ENCODE measurements at regions not wholly inside any gene's neighbourhood (a gene's known extent, or its start where the extent isn't known, plus 50 kb on each side); places are given as distances from the start of the nearest gene placed in this dataset.
"Not testable (repeated sequence)": the region's sequence is repeated elsewhere in the genome, so short reads cannot be mapped to it uniquely, and the experiment has no call there.

DNA sequence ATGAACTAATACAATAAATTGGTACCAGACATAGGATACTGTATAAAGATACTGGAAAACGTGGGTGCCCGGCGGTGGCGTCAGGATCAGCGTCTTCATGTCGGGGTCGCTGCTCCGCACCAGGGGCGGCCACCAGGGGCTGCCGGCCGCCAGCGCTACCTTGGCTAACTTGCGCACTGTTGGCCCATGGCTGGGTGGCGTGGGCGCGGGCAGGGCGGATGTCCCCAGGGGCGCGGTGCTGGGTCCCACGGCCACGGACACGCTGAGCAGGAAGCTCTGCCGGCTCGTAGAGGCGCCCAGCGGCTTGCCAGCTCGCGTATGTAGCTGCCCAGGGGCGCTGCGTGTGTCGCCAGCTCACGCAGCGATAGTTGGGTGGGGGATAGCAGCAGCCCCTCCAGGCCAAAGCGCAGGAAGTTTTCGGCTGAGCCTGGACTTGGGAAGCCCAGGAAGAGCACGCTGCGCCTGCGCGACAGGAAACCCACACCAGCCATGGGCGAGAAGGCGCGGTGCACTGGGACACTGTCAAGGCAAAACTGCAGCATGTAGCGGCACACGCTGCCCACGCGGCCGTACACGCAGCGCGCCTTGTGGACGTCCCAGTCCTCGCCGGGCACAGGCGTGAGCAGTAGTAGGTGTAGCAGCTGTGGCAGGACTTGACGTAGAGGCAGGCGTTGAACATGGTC, 299.9 kb downstream of the CCDC74A start:
- no peak for DNase-seq (ENCODE audit: low read depth)

DNA sequence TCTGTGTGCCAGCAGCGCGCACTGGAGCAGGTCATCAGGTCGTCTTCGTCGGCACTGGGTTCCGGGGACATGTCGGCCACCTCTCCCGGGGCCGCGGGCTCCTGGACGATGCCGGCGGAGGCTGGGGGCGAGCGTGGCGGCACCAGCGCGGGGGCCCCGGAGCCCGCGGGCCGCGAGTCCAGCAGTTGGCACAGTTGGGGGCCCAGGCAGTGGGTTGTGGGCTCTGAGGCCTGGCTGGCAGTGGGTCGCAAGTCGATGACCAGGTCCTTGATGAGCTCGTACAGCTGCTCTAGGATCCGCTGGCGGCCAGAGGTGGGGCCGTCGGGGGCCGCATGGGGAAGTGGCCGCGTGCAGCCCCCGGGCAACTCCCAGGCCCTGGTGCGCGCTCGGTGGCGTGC, 300.5 kb downstream of the CCDC74A start:
- DNase-seq (ENCODE audit: low read depth) = no peak

DNA sequence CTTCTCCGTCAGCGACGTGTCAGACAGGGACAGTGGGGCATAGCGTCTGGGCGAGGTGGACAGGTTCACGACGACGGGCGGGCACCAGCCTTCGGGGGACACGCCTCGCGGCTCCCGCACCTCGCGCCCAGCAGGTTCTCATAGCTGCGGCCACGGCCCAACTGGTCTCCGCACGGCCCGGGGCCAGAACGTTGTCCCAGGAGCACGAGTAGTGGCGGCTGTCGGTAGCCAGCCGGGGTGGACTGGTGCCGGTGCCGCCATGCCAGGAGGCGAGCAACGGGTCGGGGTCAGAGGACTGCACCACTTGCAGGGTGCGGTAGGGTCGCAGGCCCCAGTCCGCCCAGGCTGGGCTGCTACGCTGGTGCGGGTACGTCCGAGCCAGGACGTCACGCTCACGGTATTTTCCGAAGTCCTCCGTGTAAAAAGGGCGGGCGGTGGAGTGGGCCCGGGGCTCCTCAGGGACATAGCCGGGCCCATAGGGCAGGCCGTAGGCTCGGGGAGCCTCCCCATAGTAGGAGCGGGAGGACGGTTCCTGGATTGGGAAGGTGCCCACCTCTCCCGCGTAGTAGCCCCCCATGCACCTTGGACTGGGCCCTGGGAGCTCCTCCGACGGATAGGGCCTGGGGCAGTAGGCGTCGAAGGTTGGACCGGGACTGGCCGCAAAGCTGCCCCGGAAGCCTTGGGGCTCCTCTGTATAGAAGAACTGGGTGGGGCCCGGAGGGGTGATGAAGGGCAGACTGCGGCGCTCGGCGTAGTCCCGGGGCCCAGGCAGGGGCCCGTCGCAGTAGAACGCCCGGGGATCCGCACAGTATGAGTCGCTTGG, 301.2 kb downstream of the CCDC74A start:
- not testable (repeated sequence) for DNase-seq (ENCODE audit: low read depth)

DNA sequence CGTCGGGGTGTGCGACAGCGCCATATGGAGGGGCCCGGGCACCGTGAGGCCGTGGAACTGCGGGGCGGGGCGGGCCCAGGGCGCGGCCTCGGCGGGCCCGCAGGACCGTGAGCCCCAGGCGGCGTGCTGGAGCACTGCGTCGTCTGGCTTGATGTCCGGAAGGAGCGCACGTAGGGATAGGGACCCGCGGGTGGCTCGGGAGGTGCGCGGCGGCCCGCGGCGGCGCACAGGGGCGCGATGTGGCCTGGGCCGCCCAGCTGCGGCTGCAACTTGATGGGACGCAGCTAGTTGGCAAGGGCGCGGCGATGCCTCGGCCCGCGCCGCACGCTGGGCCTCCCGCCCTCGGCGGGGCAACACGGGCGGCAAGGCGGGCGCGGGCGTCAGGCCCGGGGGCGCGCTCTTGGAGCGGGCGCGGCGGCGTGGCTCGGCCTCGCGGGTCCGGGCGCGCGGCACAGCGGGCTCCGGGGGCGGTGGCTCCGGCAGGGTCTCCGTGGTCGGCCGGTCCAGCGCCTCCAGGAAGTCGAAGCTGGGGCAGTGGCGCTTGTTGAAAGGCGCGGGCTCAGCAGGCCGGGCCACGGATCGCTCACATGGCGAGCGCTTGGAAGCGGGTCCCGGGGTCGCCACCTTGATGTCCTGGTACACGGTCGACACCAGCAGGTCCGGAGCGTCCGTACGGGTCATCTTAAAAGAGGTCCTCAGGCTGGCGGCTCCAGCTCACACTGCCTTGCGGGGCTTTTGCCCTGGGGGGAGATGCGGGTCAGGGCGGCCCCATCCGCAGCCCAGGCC, 302.0 kb downstream of the CCDC74A start:
- not testable (repeated sequence) for DNase-seq (ENCODE audit: low read depth)

DNA sequence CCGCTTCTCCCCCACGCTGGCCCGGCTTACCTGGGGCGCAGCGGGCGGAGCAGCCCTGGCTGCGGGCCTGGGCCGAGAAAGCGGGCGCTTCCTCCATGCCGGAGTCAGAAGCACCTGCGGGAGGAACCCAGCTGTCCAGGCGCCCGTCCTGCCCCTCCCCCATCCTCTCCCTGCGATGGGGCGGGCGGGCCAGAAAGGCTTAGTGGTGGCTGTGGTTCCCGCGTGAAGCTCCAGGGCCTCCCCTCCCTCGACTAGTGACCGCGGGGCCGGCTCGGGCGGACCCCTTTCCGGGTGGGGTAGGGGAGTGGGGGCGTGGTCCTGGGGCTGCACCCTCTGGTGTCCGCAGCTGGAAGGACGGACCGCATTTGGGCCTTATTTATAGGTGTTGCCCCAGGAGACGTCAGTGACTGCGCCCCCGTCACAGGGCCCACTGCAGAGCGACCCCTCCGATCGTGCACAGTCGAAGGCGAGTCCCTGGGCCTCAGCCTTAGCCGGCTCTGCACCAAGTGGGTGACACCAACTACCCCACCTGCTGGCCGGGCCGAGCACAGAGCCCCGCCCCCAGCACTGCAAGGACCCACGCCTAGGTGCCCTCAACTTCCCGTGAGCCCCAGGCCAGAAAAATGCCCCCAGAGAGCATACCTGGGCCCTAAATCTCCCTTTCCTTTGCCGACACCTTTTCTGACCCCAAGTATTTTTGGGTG, 302.7 kb downstream of the CCDC74A start:
- DNase-seq (ENCODE audit: low read depth) = not testable (repeated sequence)

DNA sequence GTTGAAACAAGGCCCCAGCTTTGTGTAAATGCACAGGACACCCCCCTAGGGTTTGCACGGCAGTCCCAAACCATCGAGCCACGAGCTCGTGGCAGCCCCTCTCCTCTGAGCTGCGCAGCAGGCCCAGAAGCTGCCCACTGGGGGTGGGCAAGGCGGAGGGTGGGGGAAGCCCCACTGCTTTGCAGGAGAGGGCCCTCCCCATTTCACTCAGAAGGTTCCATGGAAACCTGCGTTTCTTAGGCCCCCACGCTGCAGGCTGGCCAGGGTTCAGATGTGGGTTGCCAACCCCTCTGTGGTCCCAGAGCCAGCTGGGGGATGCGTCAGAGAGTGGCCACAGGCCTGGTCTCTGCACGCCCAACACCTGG, 303.2 kb downstream of the CCDC74A start:
- DNase-seq (ENCODE audit: low read depth) = not testable (repeated sequence)

DNA sequence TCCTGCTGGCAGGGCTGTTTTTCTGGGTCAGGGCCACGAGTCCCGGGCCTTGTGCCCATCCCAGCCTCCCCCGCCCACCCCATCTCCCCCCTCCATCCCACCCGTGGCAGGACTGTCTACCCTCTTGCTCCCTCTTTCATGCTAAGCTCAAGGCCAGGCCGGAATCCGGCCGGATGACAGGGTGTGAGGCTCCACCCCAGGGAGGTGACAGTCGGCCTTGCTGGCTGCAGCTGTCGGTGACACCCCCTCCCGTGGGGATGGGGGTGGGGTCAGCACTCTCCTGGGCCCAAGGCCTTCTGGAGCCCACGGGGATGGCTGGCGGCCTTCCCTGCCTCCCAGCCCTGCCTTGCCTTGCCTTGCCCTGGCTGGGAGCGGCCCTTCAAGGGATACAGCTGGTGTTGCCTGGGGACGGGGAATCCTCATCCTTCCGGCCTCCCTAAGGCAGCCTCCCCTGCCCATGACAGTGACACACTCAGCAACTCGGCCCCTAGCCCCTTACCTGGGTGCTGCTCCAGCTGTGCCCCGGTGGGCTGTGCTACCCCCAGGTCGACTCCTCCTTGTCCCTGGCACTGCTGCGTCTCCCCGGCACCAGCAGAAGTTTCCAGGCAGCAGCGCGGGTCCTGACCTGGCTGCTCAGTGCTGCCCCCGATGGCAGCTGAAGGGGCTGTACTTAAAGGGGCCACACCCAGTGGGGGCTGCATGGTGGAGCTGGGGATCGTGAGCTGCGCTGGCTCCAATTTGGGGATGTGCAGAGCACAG, 303.9 kb downstream of the CCDC74A start:
- not testable (repeated sequence) for DNase-seq (ENCODE audit: low read depth)

DNA sequence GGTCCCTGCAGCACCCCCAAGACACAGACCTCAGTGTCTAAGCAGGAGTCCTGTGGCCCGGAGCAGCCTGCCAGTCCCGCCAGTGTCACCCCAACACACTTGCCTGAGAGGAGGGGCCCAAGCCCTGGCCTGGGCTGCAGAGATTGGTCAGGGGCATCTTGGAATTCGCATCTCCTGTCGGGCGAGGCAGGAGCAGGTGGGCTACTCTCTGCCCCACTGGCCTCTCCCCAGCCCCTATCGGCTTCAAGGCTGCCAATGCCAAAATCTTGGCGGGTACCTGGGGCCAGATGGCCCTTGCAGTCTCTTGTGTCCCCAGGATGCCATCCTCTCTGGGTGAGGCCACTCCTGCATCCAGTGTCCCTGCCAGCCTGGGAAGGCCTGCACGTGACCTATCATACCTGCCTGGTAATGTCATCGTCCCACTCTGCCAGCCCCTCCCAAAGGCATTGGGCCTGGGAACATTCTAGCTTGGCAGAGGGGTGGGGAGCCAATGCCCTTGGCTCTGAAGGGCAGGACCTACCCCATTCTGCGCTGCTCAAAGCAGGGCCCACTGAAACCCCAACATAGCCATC, 304.6 kb downstream of the CCDC74A start:
- not testable (repeated sequence) for DNase-seq (ENCODE audit: low read depth)

DNA sequence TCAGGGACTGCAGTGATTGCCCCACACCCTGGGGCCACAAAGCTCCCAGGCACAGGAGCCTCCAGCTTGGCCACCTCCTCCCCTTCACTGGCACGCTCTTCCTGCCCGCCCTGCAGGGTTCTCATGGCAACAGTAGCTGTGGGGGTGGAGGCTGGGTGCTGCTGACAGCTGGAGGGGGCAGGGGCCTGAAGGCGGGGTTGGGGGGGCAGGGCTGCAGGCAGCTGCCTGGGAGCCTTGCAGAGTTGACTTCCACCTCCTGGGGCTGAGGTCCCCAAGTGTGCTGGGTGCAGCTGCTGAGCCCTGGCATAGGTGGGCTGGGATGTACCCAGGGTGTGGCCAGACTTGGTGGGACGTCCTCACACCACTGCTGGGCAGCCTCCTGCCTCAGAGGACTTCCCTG, 305.2 kb downstream of the CCDC74A start:
- not testable (repeated sequence) for DNase-seq (ENCODE audit: low read depth)

DNA sequence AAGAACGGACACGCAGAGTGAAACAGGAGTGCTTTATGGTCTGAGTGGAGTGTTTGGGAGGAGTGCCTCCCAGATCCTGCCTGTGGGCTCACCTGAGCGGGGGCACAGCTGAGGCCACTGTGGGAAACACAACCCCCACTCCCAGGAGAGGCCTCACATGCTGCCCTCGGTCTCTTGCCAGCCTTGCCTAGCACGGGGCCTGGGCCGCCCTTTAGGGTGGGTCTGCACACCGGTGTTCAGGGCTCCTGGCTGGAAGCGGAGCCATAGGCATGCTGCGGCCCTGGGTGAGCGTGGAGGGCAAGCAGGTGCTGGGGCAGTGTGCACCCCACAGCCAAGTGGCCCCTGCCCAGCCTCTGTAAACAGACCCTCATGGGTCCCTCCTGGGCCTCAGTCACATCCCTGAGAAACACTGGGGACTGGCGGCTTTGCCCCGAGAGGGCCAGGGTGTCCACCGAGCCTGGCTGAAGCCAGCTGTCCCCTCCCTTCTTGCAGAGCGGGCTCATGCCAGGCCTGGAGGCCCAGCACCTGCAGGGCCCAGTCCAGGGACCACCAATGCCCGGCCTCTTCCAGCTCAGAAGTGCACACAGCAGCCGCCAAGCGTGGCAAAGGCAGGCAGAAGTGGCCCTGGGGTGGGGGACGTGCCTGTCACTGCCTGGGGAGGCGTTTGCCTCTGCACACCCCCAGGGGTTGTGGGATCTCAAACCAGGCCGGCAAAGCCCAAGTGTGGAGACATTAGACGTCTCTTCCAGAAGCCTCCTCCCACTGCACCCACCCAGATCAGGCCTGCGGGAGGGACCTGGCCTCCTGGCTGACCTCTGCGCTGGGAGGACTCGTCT, 305.9 kb downstream of the CCDC74A start:
- not testable (repeated sequence) for DNase-seq (ENCODE audit: low read depth)

DNA sequence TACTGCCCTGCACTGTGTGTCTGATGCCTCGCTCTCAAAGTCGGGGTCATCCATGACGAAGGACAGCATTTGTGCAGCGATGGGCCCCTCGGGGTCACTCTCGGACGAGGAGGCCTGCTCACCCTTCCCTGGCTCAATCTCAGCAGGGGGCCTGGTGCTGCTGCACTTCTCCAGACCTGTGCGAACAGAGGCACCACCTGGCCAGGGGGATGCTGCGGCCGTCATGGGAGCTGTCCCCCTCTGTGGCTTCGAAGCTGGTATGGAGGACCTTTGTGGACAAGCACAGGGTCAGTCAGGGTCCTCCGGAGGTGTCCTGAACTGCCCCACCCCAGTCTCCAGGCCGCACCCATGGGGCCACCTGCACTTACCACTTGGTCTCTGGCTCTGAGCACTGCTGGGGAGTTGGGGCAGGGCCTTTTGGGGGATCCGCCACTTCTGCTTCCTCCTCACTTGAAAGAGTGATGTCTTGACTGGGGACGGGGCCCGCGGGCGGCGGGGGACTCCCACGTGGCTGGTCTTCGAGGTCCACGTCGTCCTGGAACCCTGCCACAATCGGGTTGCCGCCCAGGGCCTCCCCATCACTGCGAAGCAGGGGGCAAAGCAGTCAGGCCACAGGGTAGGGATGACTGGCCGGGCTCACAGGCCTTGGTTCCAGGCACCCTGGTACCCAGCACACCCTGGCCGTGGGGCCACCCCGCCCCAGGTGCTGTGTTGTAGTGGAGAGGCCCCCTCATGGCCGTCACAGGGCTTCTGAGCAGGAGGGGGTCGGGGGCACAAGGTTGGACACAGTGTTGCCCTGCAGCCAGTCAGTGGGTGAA, 306.7 kb downstream of the CCDC74A start:
- DNase-seq (ENCODE audit: low read depth) = not testable (repeated sequence)

DNA sequence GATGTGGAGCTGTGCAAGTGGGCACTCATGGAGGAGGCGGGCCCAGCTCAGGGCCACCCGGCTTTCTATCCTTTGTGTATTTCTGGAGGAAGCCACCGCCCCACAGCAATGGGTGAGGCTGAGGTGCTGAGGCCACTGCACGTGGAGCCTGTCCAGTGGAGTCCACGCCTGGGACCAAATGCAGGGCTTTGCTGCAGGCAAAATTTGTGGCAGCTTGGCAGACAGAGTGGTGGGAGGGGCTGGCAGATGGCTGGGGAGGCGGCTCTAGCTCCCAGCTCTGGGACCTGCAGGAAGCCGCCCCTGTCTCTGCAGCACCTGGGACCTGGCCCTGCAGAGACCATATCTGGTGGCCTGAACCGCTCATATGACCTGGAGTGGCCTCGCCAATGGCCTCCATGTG, 307.3 kb downstream of the CCDC74A start:
- DNase-seq (ENCODE audit: low read depth) = not testable (repeated sequence)

DNA sequence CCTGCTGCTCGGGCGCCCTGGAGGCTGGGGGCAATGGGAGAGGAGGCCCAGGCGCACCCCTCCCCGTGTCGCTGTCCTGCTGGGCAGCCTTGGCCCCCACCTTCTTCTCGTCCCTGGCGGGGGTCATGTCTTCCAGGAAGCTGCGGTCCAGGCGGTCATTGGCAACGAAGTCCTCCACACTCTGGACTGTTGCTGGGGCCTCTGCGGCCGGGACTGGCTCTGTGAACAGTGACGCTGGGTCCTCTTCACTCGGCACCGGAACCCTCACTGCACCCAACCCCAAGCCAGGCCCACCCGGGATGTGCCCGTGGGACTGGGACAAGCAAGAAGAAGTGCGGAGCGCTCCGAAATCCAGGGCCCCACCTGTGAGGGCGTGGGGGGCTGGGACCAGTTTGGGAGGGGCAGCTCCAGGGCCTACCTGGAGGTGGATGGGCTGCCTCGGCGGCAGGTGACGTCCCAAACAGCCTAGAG, 308.0 kb downstream of the CCDC74A start:
- DNase-seq (ENCODE audit: low read depth) = no peak

DNA sequence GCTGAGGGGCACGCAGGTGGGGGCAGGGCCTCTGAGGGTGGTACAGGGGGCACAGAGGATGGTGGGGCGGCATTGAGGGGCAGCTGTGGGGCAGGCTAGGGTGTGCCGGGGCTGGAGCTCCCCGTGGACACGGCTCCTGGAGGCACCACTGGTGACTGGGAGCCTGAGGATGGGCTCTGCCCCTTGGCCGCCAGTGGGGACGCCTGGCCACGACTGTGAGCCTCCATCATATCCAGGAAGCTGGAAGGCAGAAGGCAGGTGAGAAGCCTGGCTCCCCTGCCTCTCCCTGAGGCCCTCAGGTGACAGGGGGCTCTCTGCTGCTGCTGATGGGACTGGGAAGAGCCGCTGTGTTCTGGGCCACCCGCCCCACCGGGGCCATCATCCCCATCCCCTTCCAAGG, 308.4 kb downstream of the CCDC74A start:
- not testable (repeated sequence) for DNase-seq (ENCODE audit: low read depth)

DNA sequence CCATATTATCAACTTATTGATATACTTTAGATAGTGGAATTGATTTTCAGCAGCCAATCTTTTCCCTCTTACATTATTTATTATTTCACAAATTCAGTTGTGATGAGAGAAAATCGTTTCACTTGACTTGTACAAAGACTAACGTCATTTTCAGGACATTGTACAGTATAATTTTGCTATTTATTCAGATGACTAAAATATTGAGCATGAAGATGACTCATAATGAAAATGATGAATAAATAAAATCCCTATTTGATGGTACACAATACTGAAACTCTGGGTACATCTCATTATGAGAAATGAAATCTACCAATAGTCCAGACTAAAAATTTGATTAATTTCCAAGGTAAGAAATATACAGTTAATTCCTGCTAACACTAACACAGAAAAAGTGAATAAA, 316.4 kb downstream of the CCDC74A start:
- DNase-seq (ENCODE audit: low read depth) = peak; percentile 23

DNA sequence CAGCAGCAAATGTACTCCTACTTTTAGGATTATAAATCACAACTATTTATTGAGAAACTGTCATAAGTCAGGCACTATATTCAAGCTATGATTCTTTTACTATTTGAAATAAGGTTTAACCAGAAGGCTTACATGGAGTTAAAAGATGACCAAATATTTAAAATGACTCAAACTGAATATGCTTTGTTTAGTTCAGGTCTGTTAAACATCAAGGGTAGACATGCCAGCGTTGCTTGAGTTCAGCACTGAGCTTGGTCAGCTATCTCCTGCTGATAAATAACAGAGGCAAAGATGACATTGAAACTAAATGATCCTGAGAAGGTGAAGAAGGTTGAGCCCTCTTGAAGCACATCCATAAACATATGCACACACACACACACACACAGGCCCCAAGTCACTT, 305.6 kb downstream of the ANKRD30BL start:
- DNase-seq (ENCODE audit: low read depth) = not testable (repeated sequence)

DNA sequence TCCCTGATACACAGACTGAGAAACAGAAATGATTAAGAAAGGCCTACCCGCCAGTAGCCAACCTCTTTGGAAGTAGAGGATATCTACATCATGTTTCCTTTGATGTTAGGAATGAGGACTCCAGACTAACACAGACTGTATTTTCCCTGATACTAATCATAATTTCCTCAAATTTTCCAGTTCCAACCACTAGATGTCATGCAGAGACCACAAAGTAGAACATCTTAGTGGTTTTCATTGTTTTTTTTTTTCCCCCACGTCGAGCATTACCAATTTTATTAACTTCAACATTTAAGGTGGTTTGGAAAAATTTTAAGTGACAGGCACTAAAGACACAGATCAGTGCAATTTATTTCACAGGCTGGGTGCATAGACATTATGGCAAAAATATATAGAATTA, 303.6 kb downstream of the ANKRD30BL start:
- peak; percentile 3 for DNase-seq (ENCODE audit: low read depth)
